Pancreas (tissue), 10 donors: ENCODE measurements at regions not wholly inside any gene's neighbourhood (a gene's known extent, or its start where the extent isn't known, plus 50 kb on each side); places are given as distances from the start of the nearest gene placed in this dataset.

Source experiments
- ATAC-seq, 4 donors: fragments of 200-7000 bp; cut with Tn5 transposase; one replicate each; pipeline versions ENCODE4 v1.8.0 to v1.9.1; 2020; ENCODE audit warnings: mild to moderate bottlenecking in 4 of 4, moderate library complexity in 4 of 4
- DNase-seq, 6 donors: peaks; one replicate each; pipeline ENCODE4 v3.0.0-alpha.2; 2020
- FAIRE-seq: peaks from 2 replicates; lab custom pipeline; 2012; peaks lifted over from hg19 to GRCh38; lab: Jason Lieb, UNC
- H3K27ac ChIP-seq, 4 donors: fragments of 200-600 bp; sonication (generic); 1 replicate in 3 of 4; 2 replicates in 1 of 4; pipeline versions ENCODE4 v1.5.0 to v1.8.0; 2020
- H3K27me3 ChIP-seq, 4 donors: fragments of 200-600 bp; one replicate each; pipeline ENCODE4 v1.8.0; 2021
- H3K36me3 ChIP-seq, 3 donors: fragments of 200-600 bp; sonication (generic) in 1 of 3; one replicate each; pipeline versions ENCODE4 v1.5.0 to v1.8.0; 2020 to 2021
- H3K4me1 ChIP-seq, 3 donors: fragments of 200-600 bp; one replicate each; pipeline ENCODE4 v1.8.0; 2021
- H3K4me3 ChIP-seq, 4 donors: fragments of 200-600 bp; sonication (generic) in 2 of 4; one replicate each; pipeline versions ENCODE4 v1.5.0 to v1.8.0; 2020 to 2021
- H3K9me3 ChIP-seq, 4 donors: fragments of 200-600 bp; one replicate each; pipeline ENCODE4 v1.8.0; 2021
- CTCF ChIP-seq, 4 donors: fragments of 200-600 bp; sonication (generic) in 3 of 4; IDR thresholded peaks; one replicate each; pipeline versions ENCODE4 v1.5.0 to v1.8.0; 2021; ENCODE audit warnings: antibody characterized with exemption in 4 of 4
- WGBS, 2 donors: extraction: QIAGEN DNeasy Blood & Tissue Kit; methylation state at CpG; one replicate each; pipeline ENCODE4 v1.1.7; 2013; 5-methylcytosine and 5-hydroxymethylcytosine counted together
- intact Hi-C, 3 donors: fragments of 100-400 bp; cut with DNase I; formaldehyde crosslinking; loops; one replicate each; pipeline versions ENCODE4 v1.11.1 to v1.14.2; 2022
- donor health status: healthy with polysubstance abuse.
- donor health status: DM: no; HTN: no; CAD: no; lungs with moderate emphysema.
- donor health status: DM: no; HTN: no; CAD: no.
- donor health status: control.
- donor health status: control.
- donor health status: Bipolar disorder and iron deficiency.
- donor health status: DM: yes; HTN: yes; CAD: no.
- donor health status: DM: no; HTN: no; CAD: no.
- donor health status: DM: no; HTN: no; CAD: no.
- donor health status: DM: yes; HTN: yes; CAD: no.

GRCh38 chr4:178738026-178738425, 1295.8 kb upstream of the AGA start:
- TF ChIP-seq CTCF (IDR thresholded peaks at IDR 0.05): no peak
- no peaks in the 10 kb centered on the region for H3K9me3 ChIP-seq
- WGBS, 2 donors: 71 to 83% methylated on average over 4 of the region's 4 CpGs
- H3K36me3 ChIP-seq: no peaks in the 10 kb centered on the region
- H3K27me3 ChIP-seq: no peaks in the 10 kb centered on the region
- no peak overlapping the region for H3K4me3 ChIP-seq
- FAIRE-seq: no peak
- intact Hi-C loops: no loop called here
- no peak overlapping the region for H3K27ac ChIP-seq
- H3K4me1 ChIP-seq: no peaks in the 10 kb centered on the region
- DNase-seq: no peak
- ATAC-seq: no peak

GRCh38 chr4:178745203-178745602, 1303.0 kb upstream of the AGA start:
- intact Hi-C loops: no loop called here
- FAIRE-seq: no peak
- WGBS, 2 donors: 78 to 86% methylated on average over 1 of the region's 1 CpG

GRCh38 chr4:178752954-178753525, 1310.8 kb upstream of the AGA start:
- no peaks in the 10 kb centered on the region for H3K4me1 ChIP-seq
- FAIRE-seq (no peak), DNase-seq (no peak), ATAC-seq (no peak)
- TF ChIP-seq CTCF (IDR thresholded peaks at IDR 0.05): no peak
- H3K4me3 ChIP-seq: no peak overlapping the region
- no peaks in the 10 kb centered on the region for H3K27me3 ChIP-seq
- no peaks in the 10 kb centered on the region for H3K9me3 ChIP-seq
- WGBS, 2 donors: 18 to 28% methylated on average over 2 of the region's 2 CpGs
- intact Hi-C loops: no loop called here
- no peaks in the 10 kb centered on the region for H3K36me3 ChIP-seq
- no peak overlapping the region for H3K27ac ChIP-seq

More at GRCh38 chr4:178745203-178745602, 1303.0 kb upstream of the AGA start:
- Histone ChIP-seq H3K9me3 (no peaks in the 10 kb centered on the region), H3K27me3 (no peaks in the 10 kb centered on the region), H3K27ac (no peak overlapping the region), H3K4me1 (no peaks in the 10 kb centered on the region), H3K36me3 (no peaks in the 10 kb centered on the region), H3K4me3 (no peak overlapping the region)
- ATAC-seq (no peak), DNase-seq (no peak)
- TF ChIP-seq CTCF (IDR thresholded peaks at IDR 0.05): no peak

GRCh38 chr4:178778496-178778895, 1336.3 kb upstream of the AGA start:
- H3K4me3 ChIP-seq: no peak overlapping the region
- 57 to 61% methylated on average over 8 of the region's 8 CpGs for WGBS, 2 donors
- TF ChIP-seq CTCF (IDR thresholded peaks at IDR 0.05): no peak
- FAIRE-seq: no peak
- DNase-seq: no peak
- H3K27me3 ChIP-seq: no peaks in the 10 kb centered on the region
- ATAC-seq: no peak
- intact Hi-C loops: no loop called here
- H3K27ac ChIP-seq: no peak overlapping the region
- no peaks in the 10 kb centered on the region for H3K9me3 ChIP-seq
- H3K4me1 ChIP-seq: no peaks in the 10 kb centered on the region
- H3K36me3 ChIP-seq: no peaks in the 10 kb centered on the region

- no peak overlapping the region for H3K27ac ChIP-seq
- H3K4me1 ChIP-seq: no peaks in the 10 kb centered on the region
- no peak for DNase-seq
- ATAC-seq: no peak
- WGBS, 2 donors: 2 to 6% methylated on average over 1 of the region's 1 CpG
- FAIRE-seq: no peak
- no peaks in the 10 kb centered on the region for H3K9me3 ChIP-seq
- H3K4me3 ChIP-seq: no peak overlapping the region
- intact Hi-C loops: no loop called here
- TF ChIP-seq CTCF (IDR thresholded peaks at IDR 0.05): no peak
- no peaks in the 10 kb centered on the region for H3K27me3 ChIP-seq
- H3K36me3 ChIP-seq: no peaks in the 10 kb centered on the region
Measured at GRCh38 chr4:178781779-178782178, 1339.5 kb upstream of the AGA start.
